HG03060 (cell line): ENCODE measurements at regions not wholly inside any gene's neighbourhood (a gene's known extent, or its start where the extent isn't known, plus 50 kb on each side); places are given as distances from the start of the nearest gene placed in this dataset.

Source experiments
- ATAC-seq: cut with Tn5 transposase; IDR thresholded peaks from one replicate; pipeline ENCODE4 v1.9.1; 2021; ENCODE audit warnings: low read depth, moderate number of reproducible peaks; ENCODE audit not compliant: unreplicated experiment

DNA sequence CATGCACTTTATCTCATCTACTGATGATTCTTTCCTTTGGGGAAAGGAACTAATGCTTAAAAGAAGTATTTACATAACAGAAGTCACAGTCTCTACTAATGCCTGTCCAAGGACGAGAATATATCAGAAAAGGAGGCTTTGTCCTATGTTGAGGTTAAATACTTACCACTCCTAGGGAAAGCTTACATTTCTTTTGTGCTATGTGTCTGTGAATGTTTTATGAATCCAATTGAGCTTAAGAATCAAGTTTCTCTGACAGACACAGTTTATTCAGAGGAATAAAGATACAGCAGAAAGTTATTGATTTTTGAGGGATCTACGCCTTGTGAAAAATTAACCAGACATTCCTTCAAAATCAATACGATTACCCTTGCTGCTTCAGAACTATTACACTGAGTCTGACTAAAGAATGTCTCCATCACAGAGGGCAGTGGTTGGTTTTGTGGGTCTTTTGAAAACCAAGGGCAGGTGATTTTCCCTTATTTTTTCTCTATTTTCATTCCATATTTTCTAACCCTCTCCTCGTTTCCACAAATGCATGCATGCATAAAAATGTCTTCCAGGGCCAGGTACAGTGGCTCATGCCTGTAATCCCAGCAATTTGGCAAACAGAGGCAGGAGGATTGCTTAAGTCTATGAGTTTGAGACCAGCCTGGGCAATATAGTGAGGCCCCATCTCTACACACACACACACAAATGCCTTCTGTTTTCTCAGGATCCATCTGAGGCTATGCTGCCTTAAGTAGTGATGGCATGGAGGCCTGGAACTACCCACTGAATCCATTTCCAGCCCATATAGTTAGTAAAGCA, 1095.1 kb downstream of the GALC start:
- no peak for ATAC-seq

DNA sequence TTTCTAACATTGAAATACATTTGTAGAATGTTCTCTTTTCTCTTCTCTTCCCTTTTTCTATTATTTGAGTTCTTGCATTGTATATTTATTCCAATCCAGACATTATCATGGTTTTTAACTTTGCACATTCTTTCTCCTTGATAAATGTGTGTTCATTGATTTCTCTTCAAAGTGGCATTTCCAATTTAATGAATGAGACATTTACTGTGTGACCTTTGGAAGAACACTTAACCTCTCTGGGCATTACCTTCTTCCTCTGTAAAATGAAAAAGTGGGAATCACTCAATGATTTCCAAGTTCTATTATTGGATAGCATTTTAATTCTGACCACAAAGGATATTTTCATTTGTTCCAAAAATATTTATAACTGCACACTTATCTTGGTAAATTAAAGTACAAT, 1095.8 kb downstream of the GALC start:
- ATAC-seq: no peak

- no peak for ATAC-seq
Observed at GRCh38 chr14:86896701-86897100, 1096.3 kb downstream of the GALC start.

DNA sequence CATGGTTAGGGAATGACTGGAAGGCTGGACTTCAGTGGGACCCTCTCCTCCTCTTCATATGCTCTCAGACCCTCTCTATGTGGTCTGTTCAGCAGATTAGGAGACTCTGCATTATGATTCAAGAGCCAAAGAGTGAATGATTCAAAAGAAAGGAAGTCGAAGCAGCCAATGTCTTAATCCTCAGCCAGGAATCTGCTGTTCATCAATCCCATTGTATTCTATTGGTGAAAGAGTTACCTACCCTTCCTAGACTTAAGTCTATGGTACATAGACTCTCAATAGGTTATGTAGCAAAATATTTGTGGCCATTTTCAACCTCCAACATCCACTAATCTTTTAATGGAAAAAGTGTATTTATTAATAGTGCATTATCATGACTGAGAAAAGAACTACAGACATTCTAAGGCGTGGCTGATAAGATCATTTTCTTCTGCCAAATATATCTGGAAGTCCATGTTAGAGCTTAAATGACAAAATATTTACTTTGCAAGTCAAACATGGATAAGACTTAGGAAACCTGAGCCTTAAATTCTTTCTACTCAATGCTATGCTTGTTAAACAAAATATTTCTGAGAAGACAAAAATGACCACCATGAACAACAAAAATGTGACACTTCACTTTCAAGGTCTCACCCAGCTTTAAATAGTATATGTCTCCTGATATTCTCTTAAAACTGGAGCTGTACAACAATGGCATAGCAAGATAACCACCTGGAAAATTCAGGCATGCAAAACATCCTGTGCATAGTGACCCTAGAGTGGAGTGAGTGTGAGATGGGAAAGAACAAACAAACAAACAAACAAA, 1100.6 kb downstream of the GALC start:
- no peak for ATAC-seq

- ATAC-seq: no peak
Observed at GRCh38 chr14:86885280-86885679, 1107.7 kb downstream of the GALC start.

DNA sequence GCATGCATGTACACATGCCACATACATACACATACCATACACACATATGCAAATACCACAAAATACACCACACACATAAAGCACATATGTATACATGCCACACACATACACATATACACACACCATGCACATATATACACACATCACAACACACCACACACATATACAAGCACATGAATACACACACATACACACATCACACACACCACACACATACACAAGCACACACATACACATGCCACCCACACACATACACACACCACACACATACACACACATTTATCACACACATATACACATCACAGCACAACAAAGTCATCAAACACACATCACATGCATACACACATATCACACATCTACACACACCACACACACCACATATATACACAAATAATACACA, 1108.5 kb downstream of the GALC start:
- no peak for ATAC-seq

DNA sequence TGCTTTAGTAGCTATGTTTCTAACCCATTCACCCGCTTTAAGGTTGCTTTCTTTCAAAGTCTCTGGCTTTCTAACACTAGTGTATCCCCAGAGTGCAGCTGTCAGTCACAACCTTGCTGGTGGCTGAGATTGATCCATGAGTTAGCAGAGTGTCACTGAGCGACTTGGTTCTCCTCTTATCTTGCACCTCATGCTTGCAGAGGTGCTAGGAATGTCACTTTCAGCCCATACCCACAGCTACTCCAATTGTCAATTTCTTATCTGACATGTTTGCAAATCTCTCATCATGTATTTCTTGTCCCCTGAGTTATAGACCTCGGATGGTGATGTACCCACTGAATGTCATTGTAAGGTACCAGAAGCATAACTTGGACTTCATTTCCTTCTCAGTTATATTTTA, 1110.2 kb downstream of the GALC start:
- no peak for ATAC-seq

- no peak for ATAC-seq
Observed at GRCh38 chr14:86865934-86866333, 1127.0 kb downstream of the GALC start.

DNA sequence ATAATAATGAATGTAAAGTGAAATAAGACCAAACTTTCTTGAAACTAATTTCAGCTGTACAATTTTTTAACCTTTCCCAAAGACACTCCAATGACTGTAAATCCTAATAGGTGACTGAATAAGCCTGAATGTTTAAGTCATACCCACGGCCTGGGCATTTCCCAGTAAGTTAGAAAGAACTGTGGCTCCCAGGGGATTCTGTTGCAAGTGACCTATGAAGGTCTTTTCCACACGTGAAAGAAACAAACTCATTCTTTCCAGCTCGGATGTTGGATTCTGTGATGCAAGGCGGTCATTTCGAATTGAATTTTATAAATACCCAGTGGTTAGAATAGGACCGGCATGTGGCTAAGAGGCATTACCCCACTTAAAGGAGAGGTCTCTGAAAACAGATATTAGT, 1134.4 kb downstream of the GALC start:
- no peak for ATAC-seq

DNA sequence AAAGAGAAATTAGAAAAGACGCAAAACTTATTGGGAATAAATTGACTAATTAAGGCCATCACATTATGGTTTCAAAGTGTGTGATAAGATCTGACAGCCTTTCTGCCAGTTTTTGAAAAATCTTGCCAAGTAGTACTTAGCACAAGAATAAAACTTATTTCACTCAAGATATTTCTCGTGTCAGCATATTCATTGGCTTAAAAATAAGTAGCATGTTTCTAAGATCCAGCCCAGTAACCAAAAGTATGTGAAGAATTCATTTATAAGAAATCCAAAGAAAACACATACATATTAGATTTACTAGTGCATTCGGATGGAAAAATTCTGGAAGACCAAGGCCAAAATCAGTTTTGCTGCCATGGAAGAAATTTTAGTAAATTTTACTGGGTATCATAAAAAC, 1135.0 kb downstream of the GALC start:
- ATAC-seq: no peak

GRCh38 chr14:86852530-86852929, 1140.5 kb downstream of the GALC start:
- no peak for ATAC-seq

DNA sequence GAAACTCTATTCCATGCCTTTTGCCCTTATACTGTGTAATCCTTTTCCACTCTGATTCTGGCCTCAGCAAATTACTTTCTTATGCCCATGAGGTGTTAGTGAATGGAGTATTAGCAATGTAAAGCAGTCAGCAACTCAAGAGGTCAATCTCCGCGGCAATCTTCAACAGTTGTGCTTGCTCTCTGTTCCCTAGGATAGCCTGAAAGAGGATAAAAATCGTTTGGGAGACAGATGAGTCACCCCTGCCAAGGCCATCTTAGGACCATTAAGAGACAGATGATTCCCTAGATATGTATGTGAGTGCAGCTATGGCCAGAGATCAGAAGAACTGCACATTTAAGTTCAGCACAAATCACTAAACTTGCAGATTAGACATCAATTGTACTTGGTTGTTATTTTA, 1145.8 kb downstream of the GALC start:
- no peak for ATAC-seq

- ATAC-seq: no peak
Observed at GRCh38 chr14:86838363-86838762, 1154.6 kb downstream of the GALC start.

DNA sequence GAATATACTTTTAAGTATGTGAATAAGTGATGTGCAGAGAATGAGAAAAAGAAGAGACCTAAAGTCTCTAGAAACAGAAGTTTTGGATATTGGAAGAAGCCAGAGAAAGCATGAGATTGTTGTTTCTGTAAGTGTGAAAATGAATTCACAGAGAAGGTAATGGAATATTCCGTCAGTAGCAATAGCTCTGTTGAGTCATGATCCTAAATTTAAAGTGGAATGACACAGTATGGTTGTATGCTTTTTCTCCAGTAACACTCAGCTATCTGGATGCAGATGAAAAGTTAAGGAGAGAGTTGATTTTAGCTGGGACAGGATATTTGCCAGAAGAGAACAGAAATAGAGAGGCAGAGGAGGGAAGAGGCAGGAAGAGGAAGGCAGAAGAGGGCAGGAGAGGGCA, 1166.3 kb downstream of the GALC start:
- ATAC-seq: no peak

DNA sequence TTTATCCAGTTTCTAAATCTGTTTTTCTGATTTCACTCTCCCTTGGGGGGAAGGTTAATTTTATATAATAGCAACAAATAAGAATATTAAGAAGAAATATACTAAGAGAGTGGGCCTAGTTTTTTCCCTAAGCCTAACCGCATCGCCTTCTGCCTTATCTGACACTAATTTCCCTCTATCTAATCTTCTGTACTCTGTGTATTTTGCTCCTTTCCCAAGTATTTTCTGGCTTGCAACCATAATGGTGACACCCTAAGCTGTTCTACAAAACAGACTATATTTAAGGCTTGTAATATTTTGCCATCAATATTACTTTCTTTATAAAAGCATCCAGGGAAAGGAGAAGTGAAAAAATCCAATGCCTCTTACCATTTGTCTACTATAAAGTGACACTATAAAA, 1168.8 kb downstream of the GALC start:
- ATAC-seq: no peak

DNA sequence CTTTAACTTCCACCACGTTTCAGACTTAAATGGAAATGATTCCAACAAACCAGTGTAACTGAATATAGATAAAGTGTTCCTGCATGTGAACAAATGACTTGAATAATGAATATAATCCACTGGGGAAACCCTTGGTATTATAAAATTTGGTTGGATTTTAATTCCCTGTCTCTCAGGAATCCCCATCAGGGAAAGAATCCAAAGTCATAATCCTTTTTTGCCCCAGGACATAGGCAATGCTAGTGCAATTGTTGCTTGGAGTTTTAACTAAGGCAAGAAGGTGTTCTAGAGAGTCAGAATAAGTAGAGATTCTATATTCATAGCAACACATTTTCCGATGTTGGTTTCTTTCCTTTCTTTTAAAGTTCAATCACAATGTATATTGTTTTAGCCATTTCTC, 1169.4 kb downstream of the GALC start:
- ATAC-seq: no peak

DNA sequence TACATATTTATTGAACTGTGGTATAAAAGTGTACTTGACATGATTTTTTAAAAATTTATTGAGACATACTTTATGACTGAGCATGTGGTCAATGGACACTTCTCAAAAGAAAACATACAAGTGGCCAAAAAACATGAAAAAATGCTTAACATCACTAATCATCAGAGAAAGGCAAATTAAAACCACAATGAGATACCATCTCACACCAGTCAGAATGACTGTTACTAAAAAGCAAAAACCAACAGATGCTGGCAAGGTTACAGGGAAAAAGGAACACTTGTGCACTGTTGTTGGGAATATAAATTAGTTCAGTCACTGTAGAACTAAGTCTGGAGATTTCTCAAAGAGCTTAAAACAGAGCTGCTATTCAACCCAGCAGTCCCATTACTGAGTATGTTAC, 1177.6 kb downstream of the GALC start:
- no peak for ATAC-seq

DNA sequence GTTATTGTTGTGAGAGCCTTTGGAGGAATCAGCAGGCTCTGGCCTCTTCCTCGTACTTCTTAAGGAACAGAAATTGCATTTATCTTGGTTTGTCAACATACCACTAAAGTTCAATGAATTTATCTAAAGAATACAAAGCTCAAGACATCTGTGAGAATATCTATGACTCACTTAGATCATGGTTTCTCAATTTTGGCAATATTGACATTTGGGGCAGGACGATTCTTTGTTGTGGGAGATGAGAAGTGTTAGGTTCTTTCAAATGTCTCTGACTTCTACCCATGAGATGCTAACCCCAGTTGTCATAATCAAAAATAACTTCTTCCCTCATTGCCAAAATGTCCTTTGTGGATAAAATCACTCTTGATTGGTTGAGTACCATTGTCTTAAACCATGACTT, 1190.3 kb downstream of the GALC start:
- no peak for ATAC-seq

- ATAC-seq: no peak
Observed at GRCh38 chr14:86799244-86799647, 1193.7 kb downstream of the GALC start.

DNA sequence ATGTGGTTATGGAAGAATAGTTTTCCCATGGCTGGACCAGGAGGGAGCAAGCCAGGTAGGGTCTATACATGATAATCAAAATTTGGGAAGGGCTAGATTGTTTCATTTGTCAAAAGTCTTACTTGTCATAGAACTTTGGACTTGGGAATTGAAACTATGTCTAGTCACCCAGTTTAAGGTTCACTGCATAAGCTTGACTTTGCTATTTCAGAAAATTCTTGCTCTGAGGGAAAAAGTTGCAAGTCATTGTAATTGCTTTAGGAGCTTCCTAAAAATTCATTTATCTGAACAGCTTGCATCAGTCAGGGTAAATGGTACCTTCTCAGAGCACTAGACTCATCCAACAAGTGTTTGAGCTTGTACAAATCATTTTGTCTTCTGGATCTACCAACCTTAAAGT, 1194.7 kb downstream of the GALC start:
- no peak for ATAC-seq

- no peak for ATAC-seq
Observed at GRCh38 chr14:86797075-86797351, 1196.0 kb downstream of the GALC start.
